ENCODE measurements at regions not wholly inside any gene's neighbourhood (a gene's known extent, or its start where the extent isn't known, plus 50 kb on each side); places are given as distances from the start of the nearest gene placed in this dataset.

DNA sequence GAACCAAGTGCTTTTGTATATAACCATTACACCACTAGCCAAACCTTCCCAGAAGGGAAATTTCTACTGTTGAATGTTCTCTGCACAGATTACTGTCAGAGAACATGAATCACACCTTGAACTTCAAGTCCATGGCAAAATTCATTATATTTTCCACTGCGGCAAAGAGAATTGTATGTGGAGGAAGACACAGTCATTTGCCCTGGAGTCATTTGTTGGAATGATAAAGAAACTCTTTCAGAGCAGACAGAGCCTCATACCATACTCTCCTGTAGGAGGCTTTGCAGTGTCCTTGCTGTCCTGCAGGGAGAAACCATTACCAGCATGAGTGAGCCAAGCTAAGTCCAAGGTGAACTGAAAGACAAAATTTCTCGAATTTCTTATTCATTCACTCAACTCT is 369.0 kb downstream of the ARHGEF28 start:
- TF ChIP-seq, protein P1, sequence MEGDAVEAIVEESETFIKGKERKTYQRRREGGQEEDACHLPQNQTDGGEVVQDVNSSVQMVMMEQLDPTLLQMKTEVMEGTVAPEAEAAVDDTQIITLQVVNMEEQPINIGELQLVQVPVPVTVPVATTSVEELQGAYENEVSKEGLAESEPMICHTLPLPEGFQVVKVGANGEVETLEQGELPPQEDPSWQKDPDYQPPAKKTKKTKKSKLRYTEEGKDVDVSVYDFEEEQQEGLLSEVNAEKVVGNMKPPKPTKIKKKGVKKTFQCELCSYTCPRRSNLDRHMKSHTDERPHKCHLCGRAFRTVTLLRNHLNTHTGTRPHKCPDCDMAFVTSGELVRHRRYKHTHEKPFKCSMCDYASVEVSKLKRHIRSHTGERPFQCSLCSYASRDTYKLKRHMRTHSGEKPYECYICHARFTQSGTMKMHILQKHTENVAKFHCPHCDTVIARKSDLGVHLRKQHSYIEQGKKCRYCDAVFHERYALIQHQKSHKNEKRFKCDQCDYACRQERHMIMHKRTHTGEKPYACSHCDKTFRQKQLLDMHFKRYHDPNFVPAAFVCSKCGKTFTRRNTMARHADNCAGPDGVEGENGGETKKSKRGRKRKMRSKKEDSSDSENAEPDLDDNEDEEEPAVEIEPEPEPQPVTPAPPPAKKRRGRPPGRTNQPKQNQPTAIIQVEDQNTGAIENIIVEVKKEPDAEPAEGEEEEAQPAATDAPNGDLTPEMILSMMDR (IDR thresholded peaks at IDR 0.05; ENCODE audit: poor library complexity, severe bottlenecking): no peak
- no peak for TF ChIP-seq EZH2 (IDR thresholded peaks at IDR 0.05; ENCODE audit: borderline replicate concordance, insufficient read depth, low read length, poor library complexity, severe bottlenecking)
